ENCODE measurements at regions not wholly inside any gene's neighbourhood (a gene's known extent, or its start where the extent isn't known, plus 50 kb on each side); places are given as distances from the start of the nearest gene placed in this dataset.

DNA sequence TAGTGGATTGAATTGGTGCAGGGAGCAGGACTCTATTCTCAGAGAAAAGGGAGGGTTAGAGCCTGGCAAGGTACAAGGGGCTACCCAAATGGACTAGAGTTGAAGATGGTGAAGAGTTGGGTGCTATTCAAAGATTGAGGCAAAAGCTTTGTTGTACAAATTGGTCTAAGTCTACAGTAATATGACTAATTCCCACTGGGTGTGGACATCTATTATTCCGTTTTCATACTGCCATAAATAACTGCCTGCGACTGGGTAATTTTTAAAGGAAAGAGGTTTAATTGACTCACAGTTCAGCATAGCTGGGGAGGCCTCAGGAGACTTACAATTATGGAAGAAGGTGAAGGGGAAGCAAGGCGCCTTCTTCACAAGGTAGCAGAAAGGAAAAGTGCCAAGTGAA, 266.3 kb downstream of the TPBG start:
- TF ChIP-seq, protein P1, sequence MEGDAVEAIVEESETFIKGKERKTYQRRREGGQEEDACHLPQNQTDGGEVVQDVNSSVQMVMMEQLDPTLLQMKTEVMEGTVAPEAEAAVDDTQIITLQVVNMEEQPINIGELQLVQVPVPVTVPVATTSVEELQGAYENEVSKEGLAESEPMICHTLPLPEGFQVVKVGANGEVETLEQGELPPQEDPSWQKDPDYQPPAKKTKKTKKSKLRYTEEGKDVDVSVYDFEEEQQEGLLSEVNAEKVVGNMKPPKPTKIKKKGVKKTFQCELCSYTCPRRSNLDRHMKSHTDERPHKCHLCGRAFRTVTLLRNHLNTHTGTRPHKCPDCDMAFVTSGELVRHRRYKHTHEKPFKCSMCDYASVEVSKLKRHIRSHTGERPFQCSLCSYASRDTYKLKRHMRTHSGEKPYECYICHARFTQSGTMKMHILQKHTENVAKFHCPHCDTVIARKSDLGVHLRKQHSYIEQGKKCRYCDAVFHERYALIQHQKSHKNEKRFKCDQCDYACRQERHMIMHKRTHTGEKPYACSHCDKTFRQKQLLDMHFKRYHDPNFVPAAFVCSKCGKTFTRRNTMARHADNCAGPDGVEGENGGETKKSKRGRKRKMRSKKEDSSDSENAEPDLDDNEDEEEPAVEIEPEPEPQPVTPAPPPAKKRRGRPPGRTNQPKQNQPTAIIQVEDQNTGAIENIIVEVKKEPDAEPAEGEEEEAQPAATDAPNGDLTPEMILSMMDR (conservative IDR thresholded peaks at IDR 0.05; ENCODE audit: low read length), result no peak
- TF ChIP-seq EZH2phosphoT487 (IDR thresholded peaks at IDR 0.05; ENCODE audit: borderline replicate concordance, low read depth, low read length), result no peak
